GM13977 (cell line): ENCODE measurements at regions not wholly inside any gene's neighbourhood (a gene's known extent, or its start where the extent isn't known, plus 50 kb on each side); places are given as distances from the start of the nearest gene placed in this dataset.

Experiments
- DNase-seq: peaks from one replicate; pipeline ENCODE4 v3.0.0; 2012; ENCODE audit warnings: low spot score
- CTCF ChIP-seq: IDR thresholded peaks from 2 replicates; pipeline ENCODE4 v1.5.1; 2012; ENCODE audit warnings: mild to moderate bottlenecking, control low read depth; ENCODE audit not compliant: insufficient read depth; ENCODE audit errors: extremely low read depth, missing control alignments
- in situ Hi-C: fragments of 300-500 bp; cut with MboI; formaldehyde crosslinking; loops from one replicate; pipeline ENCODE4 v1.12.0; 2022; ENCODE audit warnings: low sequenced_read_pairs, low pct_unique_long_range_greater_than_20kb, mixed read lengths, inconsistent platforms; ENCODE audit not compliant: unreplicated experiment

DNA sequence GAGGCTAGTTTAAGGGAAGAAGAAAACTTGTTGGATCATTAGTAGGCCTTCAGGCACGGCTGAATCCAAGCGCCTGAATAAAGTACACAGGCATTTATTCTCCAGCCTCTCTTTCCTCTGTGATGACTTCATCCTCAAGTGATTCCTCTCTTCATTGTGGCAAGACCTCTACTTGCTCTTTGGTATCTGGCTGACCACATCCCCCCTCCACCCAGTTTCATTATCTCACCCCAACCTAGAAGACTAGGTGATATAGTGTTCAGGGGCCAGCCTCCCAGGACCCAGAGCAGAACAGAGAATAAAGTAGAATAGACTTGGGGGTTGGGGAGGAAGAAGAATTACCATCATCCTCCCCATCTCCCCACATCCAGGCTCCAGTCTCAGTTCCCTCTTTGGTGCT, 189.3 kb downstream of the MIAT start:
- TF ChIP-seq CTCF, result no peak
- in situ Hi-C loops, result no loop called here
- DNase-seq, result no peak

DNA sequence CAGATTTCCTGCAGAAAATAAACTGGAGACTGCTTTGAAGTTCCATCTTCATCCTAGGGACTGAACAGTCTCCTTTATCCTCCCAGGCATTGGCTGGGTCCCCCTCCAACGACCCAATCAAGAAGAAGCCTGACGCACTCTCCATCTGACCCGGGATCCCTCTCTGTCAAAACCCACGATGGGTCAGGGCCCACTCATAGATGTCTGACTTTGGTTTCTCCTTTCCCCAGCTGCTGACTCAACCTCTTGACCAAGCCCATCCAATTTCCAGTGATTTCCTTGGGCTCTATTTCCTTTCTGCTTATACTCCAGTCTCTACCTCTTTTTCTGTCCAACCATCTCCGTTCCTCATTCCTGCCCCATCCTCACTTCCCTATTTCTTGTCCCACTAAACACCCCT, 189.7 kb downstream of the MIAT start:
- no peak for TF ChIP-seq CTCF
- in situ Hi-C loops, result no loop called here
- no peak for DNase-seq

- TF ChIP-seq CTCF, result no peak
- in situ Hi-C loops, result no loop called here
- DNase-seq, result no peak
Measured at GRCh38 chr22:26847816-26848215, 190.4 kb downstream of the MIAT start.

- in situ Hi-C loops, result no loop called here
- DNase-seq, result no peak
Measured at GRCh38 chr22:26848244-26848920, 191.0 kb downstream of the MIAT start.

GRCh38 chr22:26849575-26849974, 192.2 kb downstream of the MIAT start:
- no peak for TF ChIP-seq CTCF
- in situ Hi-C loops, result no loop called here
- DNase-seq, result no peak

More at GRCh38 chr22:26848244-26848920, 191.0 kb downstream of the MIAT start:
- TF ChIP-seq CTCF, result no peak

GRCh38 chr22:26851125-26851524, 193.7 kb downstream of the MIAT start:
- DNase-seq, result no peak
- in situ Hi-C loops, result no loop called here
- no peak for TF ChIP-seq CTCF
